ENCODE measurements at regions not wholly inside any gene's neighbourhood (a gene's known extent, or its start where the extent isn't known, plus 50 kb on each side); places are given as distances from the start of the nearest gene placed in this dataset.

DNA sequence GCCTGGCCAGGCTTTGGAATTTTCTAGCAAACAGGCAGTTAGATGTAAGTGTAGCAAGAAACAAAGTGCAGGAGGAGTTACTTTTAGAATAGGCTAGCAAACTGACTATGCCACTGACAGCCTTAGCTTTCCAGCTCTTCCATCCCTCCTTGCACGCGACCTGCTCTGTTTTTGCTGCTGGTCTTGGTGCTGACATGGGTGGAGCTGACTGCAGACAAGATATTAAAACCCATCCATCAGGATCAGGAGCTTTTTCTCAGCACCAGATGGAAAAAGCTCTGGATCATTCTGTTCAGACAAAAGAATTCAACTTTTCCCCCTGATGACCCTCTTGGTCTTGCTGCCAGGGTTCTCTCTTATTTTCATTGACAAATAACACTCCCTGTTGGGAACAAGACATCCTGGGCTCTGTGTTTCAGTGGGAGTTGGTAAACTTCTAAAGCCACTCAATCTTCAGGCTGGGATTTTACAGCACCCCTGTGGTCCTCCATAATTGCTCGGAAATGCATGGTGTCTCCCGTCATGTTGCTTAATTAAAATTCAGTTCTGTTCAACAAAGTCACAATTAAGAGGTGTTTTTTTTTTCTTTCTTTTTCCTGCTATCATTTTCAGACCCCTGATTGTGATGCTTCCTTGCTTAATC lies 240.0 kb upstream of the LARGE1 start:
- H3K4me3 ChIP-seq (ENCODE audit: low read depth, low read length): no peak overlapping the region
- H3K36me3 ChIP-seq (ENCODE audit: control insufficient read depth, insufficient read depth, low read length): no peaks in the 10 kb centered on the region
- ChIA-PET POLR2A (no interaction called here), CTCF (interaction anchor here (0.9 kb wide), 1 partner anchor 238 kb away, joined by 3 read pairs; no protein-coding TSS in a partner anchor)
- H3K27me3 ChIP-seq (ENCODE audit: control insufficient read depth, insufficient read depth, low read length): no peaks in the 10 kb centered on the region
- TF ChIP-seq, protein P1, sequence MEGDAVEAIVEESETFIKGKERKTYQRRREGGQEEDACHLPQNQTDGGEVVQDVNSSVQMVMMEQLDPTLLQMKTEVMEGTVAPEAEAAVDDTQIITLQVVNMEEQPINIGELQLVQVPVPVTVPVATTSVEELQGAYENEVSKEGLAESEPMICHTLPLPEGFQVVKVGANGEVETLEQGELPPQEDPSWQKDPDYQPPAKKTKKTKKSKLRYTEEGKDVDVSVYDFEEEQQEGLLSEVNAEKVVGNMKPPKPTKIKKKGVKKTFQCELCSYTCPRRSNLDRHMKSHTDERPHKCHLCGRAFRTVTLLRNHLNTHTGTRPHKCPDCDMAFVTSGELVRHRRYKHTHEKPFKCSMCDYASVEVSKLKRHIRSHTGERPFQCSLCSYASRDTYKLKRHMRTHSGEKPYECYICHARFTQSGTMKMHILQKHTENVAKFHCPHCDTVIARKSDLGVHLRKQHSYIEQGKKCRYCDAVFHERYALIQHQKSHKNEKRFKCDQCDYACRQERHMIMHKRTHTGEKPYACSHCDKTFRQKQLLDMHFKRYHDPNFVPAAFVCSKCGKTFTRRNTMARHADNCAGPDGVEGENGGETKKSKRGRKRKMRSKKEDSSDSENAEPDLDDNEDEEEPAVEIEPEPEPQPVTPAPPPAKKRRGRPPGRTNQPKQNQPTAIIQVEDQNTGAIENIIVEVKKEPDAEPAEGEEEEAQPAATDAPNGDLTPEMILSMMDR (IDR thresholded peaks at IDR 0.05; ENCODE audit: insufficient read depth, low read depth, low read length): no peak
- no peak for DNase-seq (ENCODE audit: low read depth)

DNA sequence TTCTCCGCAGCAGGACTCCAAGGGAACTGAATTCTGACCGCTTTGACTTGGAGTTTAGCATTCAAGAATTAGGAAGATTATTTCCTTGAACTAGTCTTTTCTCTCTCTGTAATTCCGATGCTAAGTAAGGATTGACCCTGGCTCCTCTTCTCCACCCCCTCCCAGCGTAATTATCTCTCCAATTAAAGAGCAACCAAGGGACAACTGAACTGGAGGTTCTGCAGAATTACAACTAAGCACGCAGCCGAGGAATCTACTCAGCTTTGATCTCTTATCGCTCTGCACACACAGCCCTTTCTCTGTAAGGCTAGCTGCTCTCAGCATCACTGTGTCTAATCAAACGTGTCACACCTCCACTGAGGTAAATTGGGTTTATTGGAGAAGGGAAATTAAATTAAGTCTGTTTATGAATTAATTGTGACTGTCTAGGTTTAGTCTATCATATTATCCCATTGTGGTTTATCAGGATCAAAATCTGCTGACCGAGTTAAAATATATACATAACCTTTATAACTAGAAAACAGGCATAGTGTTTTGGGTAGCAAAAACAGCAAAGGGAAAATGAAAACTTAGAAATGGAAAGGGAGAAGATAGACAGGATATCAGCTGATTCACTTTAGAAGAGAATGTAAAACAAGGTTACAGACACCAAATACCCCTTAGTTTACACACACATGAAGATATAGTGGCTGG lies 241.3 kb upstream of the LARGE1 start:
- Histone ChIP-seq H3K4me3 (ENCODE audit: low read depth, low read length) (no peak overlapping the region), H3K36me3 (ENCODE audit: control insufficient read depth, insufficient read depth, low read length) (no peaks in the 10 kb centered on the region), H3K27me3 (ENCODE audit: control insufficient read depth, insufficient read depth, low read length) (no peaks in the 10 kb centered on the region)
- TF ChIP-seq, protein P1 (IDR thresholded peaks at IDR 0.05; ENCODE audit: insufficient read depth, low read depth, low read length): no peak
- ChIA-PET CTCF (no interaction called here), POLR2A (no interaction called here)
- no peak for DNase-seq (ENCODE audit: low read depth)

DNA sequence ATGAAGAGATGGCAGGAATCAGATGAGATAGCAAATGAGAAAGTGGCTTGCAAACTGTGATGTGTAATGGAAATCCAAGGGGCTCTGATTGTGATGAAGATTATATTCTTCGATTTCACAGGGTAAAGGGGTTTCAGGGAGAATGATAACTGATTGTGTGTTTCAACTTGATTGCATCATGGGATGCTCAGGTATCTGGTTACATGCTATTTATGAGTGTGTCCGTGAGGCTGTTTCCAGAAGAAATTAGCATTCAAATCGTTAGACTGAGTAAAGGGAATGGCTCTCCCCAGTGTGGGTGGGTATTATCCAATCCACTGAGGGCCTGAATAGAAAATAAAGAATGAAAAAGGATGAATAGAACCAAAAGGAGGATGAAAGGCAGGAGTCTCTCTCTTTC lies 278.7 kb upstream of the LARGE1 start:
- Histone ChIP-seq H3K27me3 (ENCODE audit: control insufficient read depth, insufficient read depth, low read length) (no peaks in the 10 kb centered on the region), H3K4me3 (ENCODE audit: low read depth, low read length) (no peak overlapping the region), H3K36me3 (ENCODE audit: control insufficient read depth, insufficient read depth, low read length) (no peaks in the 10 kb centered on the region)
- TF ChIP-seq, protein P1 (IDR thresholded peaks at IDR 0.05; ENCODE audit: insufficient read depth, low read depth, low read length): no peak
- ChIA-PET POLR2A (no interaction called here), CTCF (no interaction called here)
- DNase-seq (ENCODE audit: low read depth): no peak

DNA sequence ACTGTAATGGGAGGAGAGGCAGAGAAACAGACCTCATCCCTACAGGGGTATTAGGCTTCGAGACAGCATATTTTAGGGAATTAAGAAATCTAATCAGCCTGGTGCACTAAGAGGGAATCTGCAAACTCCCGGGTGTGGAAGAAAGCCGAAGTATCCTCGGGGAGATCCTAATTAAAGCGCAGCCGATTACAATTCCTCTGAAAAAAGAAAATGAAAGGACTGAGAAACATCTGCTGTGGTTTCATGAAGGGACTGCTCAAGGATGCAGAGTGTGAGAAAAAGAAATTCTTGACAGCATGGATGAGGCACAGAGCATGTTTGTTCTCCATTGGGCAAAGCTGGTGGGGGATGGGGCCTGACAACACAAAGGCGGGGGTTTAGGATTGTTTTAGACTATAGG lies 290.0 kb upstream of the LARGE1 start:
- ChIA-PET POLR2A (no interaction called here), CTCF (no interaction called here)
- TF ChIP-seq, protein P1 (IDR thresholded peaks at IDR 0.05; ENCODE audit: insufficient read depth, low read depth, low read length): no peak

DNA sequence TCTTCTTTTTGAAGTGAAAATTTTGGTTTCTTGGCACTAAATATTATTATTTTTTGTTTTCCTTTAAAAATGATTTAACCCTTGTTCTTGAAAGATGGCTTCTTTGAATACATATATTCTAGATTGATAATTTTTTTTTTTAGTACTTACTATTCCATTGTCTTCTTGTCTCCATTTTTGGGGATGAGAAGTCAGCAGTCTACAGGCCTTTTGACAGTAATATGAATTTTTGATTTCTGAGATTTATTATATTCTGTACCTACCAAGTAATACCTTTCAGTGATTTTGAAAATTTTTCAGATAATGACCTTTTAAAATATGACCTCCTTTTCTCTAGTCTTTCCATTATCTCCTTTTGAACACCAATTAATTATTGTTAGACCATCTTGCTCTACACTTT lies 294.1 kb upstream of the LARGE1 start:
- POLR2A ChIA-PET: no interaction called here
- CTCF ChIA-PET: interaction anchor here (0.8 kb wide), 1 partner anchor 290 kb away, joined by 3 read pairs; no protein-coding TSS in a partner anchor
- DNase-seq (ENCODE audit: low read depth): no peak
- Histone ChIP-seq H3K36me3 (ENCODE audit: control insufficient read depth, insufficient read depth, low read length) (no peaks in the 10 kb centered on the region), H3K4me3 (ENCODE audit: low read depth, low read length) (no peak overlapping the region), H3K27me3 (ENCODE audit: control insufficient read depth, insufficient read depth, low read length) (no peaks in the 10 kb centered on the region)
- TF ChIP-seq, protein P1 (IDR thresholded peaks at IDR 0.05; ENCODE audit: insufficient read depth, low read depth, low read length): no peak

More for the DNA sequence above, 290.0 kb upstream of the LARGE1 start:
- Histone ChIP-seq H3K36me3 (ENCODE audit: control insufficient read depth, insufficient read depth, low read length) (no peaks in the 10 kb centered on the region), H3K27me3 (ENCODE audit: control insufficient read depth, insufficient read depth, low read length) (no peaks in the 10 kb centered on the region), H3K4me3 (ENCODE audit: low read depth, low read length) (no peak overlapping the region)
- DNase-seq (ENCODE audit: low read depth): no peak
